Loucy (cell line): ENCODE measurements at regions not wholly inside any gene's neighbourhood (a gene's known extent, or its start where the extent isn't known, plus 50 kb on each side); places are given as distances from the start of the nearest gene placed in this dataset.

Experiments used
- H2AFZ ChIP-seq: fragments of 200-600 bp; sonication (generic); 2 replicates; pipeline ENCODE4 v1.6.0; 2016; ENCODE audit warnings: antibody characterized with exemption, mild to moderate bottlenecking, low read length, moderate library complexity
- H3F3A ChIP-seq: fragments of 200-600 bp; 2 replicates; pipeline ENCODE4 v1.6.0; 2016; ENCODE audit warnings: antibody characterized with exemption, low read depth, mild to moderate bottlenecking
- H3K27me3 ChIP-seq: fragments of 200-600 bp; sonication (generic); 2 replicates; pipeline ENCODE4 v1.6.1; 2014; ENCODE audit warnings: low read length, mild to moderate bottlenecking; ENCODE audit not compliant: insufficient read depth, poor library complexity, severe bottlenecking
- H3K36me3 ChIP-seq: fragments of 200-600 bp; sonication (generic); 2 replicates; pipeline ENCODE4 v1.6.1; 2016; ENCODE audit warnings: low read length; ENCODE audit not compliant: insufficient read depth
- H3K4me1 ChIP-seq: fragments of 200-600 bp; sonication (generic); 2 replicates; pipeline ENCODE4 v1.5.1; 2014; ENCODE audit warnings: low read length, mild to moderate bottlenecking; ENCODE audit not compliant: insufficient read depth, poor library complexity, severe bottlenecking
- H3K4me2 ChIP-seq: fragments of 200-600 bp; sonication (generic); 2 replicates; pipeline ENCODE4 v1.6.0; 2014; ENCODE audit warnings: antibody characterized with exemption, low read length, low read depth, mild to moderate bottlenecking; ENCODE audit not compliant: poor library complexity, severe bottlenecking
- H3K4me3 ChIP-seq: fragments of 200-600 bp; sonication (generic); 2 replicates; pipeline ENCODE4 v1.5.1; 2014; ENCODE audit warnings: low read length, mild to moderate bottlenecking, mixed read lengths; ENCODE audit not compliant: poor library complexity, severe bottlenecking
- H3K79me2 ChIP-seq: fragments of 200-600 bp; sonication (generic); 2 replicates; pipeline ENCODE4 v1.6.1; 2014; ENCODE audit warnings: low read length; ENCODE audit not compliant: insufficient read depth
- H3K9ac ChIP-seq: fragments of 200-600 bp; sonication (generic); 2 replicates; pipeline ENCODE4 v1.6.0; 2014; ENCODE audit warnings: mild to moderate bottlenecking, low read depth, low read length, moderate library complexity; ENCODE audit not compliant: poor library complexity, severe bottlenecking
- H3K9me2 ChIP-seq: fragments of 200-600 bp; sonication (generic); replicated peaks from 2 replicates; pipeline ENCODE4 v1.6.1; 2016; ENCODE audit warnings: low read depth, low read length, mixed read lengths
- H3K9me3 ChIP-seq: fragments of 200-600 bp; sonication (generic); 2 replicates; pipeline ENCODE4 v1.6.1; 2014; ENCODE audit warnings: mild to moderate bottlenecking, antibody characterized with exemption, low read length, low read depth; ENCODE audit not compliant: insufficient read depth
- H4K20me1 ChIP-seq: fragments of 200-600 bp; sonication (generic); 2 replicates; pipeline ENCODE4 v1.6.0; 2014; ENCODE audit warnings: antibody characterized with exemption, low read length, mild to moderate bottlenecking; ENCODE audit not compliant: insufficient read depth, poor library complexity, severe bottlenecking
- EZH2phosphoT487 ChIP-seq: fragments of 200-600 bp; IDR thresholded peaks from 2 replicates; pipeline ENCODE4 v1.6.1; 2018; ENCODE audit warnings: antibody characterized with exemption, mild to moderate bottlenecking, moderate library complexity, borderline replicate concordance
- TF ChIP-seq, protein P1 (sequence below): fragments of 200-600 bp; sonication (generic); conservative IDR thresholded peaks from 2 replicates; pipeline ENCODE4 v1.5.1; 2014; ENCODE audit warnings: mild to moderate bottlenecking, antibody characterized with exemption, low read length

DNA sequence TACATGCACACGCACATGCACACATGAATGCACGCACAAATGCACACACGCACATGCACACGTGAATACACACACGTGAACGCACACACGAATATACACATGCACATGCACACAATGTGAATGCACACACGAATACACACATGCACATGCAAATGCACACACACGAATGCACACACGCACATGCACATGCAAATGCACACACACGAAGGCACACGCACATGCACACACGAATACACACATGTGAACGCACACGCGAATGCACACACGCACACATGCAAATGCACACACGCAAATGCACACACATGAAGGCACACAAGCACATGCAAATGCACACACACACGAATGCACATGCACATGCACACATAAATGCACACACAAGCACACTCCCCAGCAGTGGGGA lies 68.6 kb upstream of the GPC1 start:
- H3K9me2 ChIP-seq, result no peaks in the 10 kb centered on the region
- TF ChIP-seq, protein P1, sequence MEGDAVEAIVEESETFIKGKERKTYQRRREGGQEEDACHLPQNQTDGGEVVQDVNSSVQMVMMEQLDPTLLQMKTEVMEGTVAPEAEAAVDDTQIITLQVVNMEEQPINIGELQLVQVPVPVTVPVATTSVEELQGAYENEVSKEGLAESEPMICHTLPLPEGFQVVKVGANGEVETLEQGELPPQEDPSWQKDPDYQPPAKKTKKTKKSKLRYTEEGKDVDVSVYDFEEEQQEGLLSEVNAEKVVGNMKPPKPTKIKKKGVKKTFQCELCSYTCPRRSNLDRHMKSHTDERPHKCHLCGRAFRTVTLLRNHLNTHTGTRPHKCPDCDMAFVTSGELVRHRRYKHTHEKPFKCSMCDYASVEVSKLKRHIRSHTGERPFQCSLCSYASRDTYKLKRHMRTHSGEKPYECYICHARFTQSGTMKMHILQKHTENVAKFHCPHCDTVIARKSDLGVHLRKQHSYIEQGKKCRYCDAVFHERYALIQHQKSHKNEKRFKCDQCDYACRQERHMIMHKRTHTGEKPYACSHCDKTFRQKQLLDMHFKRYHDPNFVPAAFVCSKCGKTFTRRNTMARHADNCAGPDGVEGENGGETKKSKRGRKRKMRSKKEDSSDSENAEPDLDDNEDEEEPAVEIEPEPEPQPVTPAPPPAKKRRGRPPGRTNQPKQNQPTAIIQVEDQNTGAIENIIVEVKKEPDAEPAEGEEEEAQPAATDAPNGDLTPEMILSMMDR, result no peak
- no peak for TF ChIP-seq EZH2phosphoT487
- no peaks in the 10 kb centered on the region for H3F3A ChIP-seq
- no peaks in the 10 kb centered on the region for H3K79me2 ChIP-seq
- H3K9me3 ChIP-seq, result peaks cover 5% of the 10 kb centered on the region; the same call in 1 of the 2 replicates
- H3K9ac ChIP-seq, result no peak overlapping the region
- no peaks in the 10 kb centered on the region for H4K20me1 ChIP-seq
- H3K4me3 ChIP-seq, result no peak overlapping the region
- H3K4me2 ChIP-seq, result no peak overlapping the region
- no peaks in the 10 kb centered on the region for H3K27me3 ChIP-seq
- no peak overlapping the region for H2AFZ ChIP-seq
- H3K36me3 ChIP-seq, result no peaks in the 10 kb centered on the region
- H3K4me1 ChIP-seq, result no peaks in the 10 kb centered on the region

DNA sequence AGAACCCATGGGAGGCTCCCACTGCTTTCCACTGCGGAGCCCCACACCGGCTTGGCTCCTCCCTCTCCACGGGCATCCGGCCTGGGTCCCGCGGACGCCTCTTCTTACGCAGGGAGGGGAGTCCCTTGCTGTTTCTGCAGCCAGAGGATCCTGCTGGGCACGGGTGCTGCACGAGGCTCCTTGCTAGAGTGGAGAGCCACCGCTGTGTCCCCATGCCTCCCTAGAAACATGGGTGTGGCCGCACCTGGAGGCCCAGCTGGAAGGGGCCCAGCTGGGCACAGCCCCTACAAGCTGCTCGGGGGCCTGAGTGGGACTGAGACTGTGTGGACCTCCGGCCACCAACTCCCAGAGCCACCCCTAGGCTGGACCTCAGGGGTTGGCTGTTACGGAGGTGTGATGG lies 67.7 kb upstream of the GPC1 start:
- Histone ChIP-seq H3K9ac (no peak overlapping the region), H3K4me2 (no peak overlapping the region), H3K27me3 (no peaks in the 10 kb centered on the region), H3K4me1 (no peaks in the 10 kb centered on the region), H2AFZ (no peak overlapping the region), H4K20me1 (no peaks in the 10 kb centered on the region), H3K36me3 (no peaks in the 10 kb centered on the region), H3K4me3 (no peak overlapping the region), H3F3A (no peaks in the 10 kb centered on the region), H3K9me3 (peaks cover 5% of the 10 kb centered on the region; the same call in 1 of the 2 replicates), H3K79me2 (no peaks in the 10 kb centered on the region), H3K9me2 (no peaks in the 10 kb centered on the region)
- TF ChIP-seq, protein P1, result no peak
- no peak for TF ChIP-seq EZH2phosphoT487

DNA sequence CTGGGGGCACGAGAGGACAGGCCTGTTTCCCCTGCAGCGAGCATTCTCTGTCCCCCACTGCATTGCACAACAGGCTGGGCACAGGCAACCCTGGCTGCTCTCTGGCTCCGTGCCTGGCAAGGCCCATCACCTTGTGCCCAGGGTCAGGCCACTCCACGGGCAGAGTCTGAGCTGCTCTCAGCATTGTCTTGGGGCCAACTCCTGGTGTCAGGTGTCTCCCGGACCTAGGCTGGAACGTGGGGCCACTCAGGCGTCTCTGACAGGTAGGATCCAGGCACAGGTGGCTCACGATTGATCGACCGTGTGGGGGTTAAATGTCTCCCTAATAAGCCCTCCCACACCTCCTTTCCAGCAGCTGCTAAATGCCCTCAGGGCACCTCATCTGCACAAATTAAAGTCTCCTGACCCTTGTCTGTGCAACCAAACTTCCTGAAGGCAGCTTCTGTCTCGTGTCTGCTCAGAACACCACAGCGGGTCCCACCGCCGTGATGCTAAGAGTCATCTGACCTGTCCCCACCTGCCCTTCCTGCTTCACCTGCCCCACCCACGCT lies 66.6 kb upstream of the GPC1 start:
- Histone ChIP-seq H3K36me3 (no peaks in the 10 kb centered on the region), H3K79me2 (no peaks in the 10 kb centered on the region), H3F3A (no peaks in the 10 kb centered on the region), H3K27me3 (no peaks in the 10 kb centered on the region), H2AFZ (no peak overlapping the region), H3K9me2 (no peaks in the 10 kb centered on the region), H3K4me2 (no peak overlapping the region), H3K9ac (no peak overlapping the region), H3K9me3 (peaks cover 5% of the 10 kb centered on the region; the same call in 1 of the 2 replicates), H3K4me3 (no peak overlapping the region), H3K4me1 (no peaks in the 10 kb centered on the region), H4K20me1 (no peaks in the 10 kb centered on the region)
- TF ChIP-seq EZH2phosphoT487, result no peak
- TF ChIP-seq, protein P1, result no peak
